Suppressor macrophage treated with lipopolysaccharide for 4 hours (primary cell): ENCODE measurements at regions not wholly inside any gene's neighbourhood (a gene's known extent, or its start where the extent isn't known, plus 50 kb on each side); places are given as distances from the start of the nearest gene placed in this dataset.

ENCODE experiments used
- DNase-seq: peaks from one replicate; pipeline ENCODE4 v3.0.0-alpha.2; 2020

DNA sequence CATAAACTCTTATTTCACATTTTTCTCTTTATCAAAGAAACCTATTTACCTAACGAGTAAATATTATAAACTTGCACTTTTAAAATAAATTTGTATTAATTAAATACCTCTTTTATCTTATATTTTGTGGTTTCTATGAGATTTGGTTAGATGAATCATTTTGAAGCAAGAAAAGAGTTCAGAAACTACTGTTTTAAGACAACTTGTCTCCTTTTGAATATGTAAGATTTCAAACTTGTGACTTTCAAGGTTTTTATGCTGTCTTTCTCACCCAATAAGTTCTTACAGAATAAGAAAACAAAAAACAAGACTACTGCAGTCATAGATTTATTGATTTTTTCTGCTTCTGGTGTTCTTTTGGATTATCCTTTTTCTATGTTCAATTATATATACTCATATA lies 339.0 kb downstream of the SNAPC1 start:
- no peak for DNase-seq

DNA sequence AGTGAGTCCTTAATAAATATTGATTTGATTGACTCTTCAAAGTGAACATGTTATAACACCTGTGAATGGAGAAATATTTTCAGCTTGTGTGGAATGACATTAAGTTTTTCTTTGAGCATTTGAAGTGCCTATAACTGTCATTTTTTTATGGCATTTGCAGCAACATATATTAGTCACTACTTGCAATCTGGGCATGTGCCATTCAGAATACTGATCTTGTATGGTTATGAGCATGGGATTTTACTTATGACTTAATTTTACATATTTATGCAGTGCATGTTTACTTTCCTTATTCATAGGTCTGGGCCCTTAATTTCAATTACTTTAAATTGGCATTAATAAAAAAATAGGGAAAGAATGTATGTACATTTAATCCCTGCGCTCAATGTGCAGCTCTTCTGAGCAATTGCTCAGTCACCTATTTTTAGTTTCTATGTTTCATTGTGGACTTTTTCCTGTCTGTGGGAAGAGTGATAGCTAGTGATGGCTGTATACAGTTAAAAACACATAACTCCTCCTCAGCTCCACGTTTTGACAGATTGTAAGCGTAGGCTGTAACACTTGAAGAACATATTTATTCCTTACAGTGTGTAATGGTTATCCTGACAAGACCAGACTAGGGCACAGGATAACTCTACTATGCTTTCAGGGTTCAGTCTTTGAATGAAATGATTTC lies 339.6 kb downstream of the SNAPC1 start:
- no peak for DNase-seq

DNA sequence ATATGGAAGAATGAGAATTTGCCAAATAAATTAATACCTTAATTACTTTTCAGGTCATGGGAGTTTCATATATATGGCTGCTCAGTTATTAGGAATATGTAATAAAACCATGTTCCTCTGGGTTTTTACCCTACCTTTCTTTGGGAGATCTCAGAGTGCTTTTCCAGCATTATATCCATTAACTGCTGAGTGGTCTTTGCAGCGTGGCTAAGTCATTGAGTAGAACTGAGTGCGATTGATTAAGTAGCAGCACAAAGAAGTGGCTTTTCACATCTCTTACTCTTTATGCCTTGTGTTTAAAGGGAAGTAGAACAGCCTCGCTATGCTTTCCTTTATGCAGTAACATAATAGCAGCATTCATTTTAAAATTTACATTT lies 340.1 kb downstream of the SNAPC1 start:
- DNase-seq = no peak

DNA sequence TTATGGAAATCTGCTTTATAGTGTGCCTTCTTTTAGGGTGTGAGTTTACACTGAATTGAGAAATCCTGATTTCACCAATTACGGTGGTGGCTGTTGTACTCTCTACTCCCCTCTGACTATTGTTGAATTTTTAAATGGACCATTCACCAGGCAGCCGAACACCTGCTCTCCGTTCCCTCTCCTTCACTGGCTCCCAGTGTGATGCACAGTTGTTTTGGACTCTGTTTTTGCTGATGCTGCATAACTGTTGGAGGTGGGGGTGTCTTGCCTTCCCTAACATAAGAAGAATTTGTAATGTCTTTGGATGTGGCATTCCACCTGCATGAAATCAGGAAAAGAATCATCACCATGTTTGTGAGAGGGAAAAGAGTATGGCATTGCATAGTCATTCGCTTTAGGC lies 341.2 kb downstream of the SNAPC1 start:
- DNase-seq = no peak

DNA sequence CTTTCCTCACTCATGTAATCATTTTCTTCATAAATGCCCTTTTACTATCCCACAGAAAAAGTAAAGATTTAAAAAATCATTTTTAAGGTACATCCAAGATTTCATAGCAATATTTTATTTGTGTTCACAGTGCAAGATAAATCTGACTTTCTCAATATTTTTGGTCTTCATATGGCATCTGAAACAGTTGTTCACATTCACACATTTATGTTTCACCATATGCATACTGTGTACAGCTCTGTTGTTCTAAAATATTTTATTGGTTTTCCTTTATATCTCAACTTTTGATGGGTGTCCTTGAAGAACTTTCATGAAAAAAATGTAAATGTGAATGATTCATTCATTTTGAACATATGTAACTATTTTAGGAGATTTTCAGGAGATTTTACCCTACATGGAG lies 348.7 kb downstream of the SNAPC1 start:
- DNase-seq = no peak

DNA sequence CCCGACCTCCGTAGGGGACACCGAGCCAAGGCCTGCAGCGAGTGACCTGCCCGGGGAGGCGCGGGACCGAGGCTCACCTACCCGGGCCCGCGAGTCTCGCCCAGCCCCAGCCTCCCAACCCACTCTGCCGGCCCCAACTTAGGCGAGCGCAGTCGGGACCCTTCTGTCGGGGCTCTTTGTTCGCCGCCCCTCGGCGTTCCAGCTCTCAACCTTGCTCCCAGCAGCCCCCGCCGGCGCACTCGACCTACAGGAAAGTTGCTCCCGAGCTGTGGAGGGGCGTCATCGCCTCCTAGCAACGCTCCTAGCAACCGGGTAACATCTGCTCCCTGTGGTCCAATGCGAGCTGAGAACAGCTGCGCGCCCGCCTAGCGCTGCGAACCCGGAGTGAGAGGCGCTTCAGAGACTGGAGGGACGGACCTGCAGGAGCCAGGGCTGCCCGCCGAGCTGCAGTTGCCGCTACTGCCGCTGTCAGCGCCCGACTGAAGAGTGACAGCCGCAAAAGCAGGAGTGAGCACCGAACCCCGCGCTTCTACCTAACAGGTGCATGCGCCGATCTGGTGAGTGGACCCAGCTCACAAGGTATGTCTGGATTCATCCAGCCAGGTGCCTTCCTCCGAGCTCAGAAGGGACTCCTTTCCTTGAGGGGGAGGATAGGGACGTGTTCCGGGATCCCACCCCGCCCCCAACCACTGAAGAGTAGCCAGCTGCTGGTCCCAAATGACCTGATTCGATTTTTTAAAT lies 355.0 kb downstream of the SNAPC1 start:
- no peak for DNase-seq

DNA sequence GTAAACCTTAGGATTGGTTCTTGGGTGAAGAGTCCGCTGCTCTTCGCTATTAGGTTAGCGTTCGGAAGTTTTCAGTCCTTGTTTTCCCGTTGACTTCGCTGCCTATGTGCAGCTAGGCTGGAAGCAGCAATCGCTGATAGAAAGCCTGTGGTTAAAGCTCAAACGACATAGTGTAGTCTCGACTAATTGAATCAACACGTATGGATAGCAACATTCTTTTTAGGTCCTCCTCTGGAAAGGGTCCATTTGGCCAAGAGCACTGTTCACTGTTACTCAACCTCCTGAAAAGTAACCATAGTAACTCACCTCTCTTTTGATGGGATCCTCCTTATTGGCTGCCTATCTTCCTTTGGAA lies 355.5 kb downstream of the SNAPC1 start:
- no peak for DNase-seq

DNA sequence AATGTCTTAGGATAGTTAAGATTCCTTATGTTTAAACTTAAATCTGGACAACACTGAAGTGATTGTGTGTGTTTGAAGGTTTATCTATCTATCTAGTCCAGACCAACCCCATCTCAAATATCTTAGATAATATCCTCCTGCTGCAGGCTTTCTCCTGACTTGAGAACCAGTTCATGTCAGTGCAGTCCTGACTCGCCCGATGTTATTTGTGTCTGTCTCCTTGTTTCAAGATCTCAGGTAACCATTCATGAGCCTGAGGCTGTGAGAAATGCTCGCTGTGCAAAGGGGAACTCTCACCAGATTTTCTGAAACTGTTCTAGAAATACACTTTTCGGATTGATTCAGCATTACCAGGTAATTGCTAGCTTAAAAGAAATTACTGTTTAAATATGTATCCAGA lies 356.2 kb downstream of the SNAPC1 start:
- DNase-seq = no peak

DNA sequence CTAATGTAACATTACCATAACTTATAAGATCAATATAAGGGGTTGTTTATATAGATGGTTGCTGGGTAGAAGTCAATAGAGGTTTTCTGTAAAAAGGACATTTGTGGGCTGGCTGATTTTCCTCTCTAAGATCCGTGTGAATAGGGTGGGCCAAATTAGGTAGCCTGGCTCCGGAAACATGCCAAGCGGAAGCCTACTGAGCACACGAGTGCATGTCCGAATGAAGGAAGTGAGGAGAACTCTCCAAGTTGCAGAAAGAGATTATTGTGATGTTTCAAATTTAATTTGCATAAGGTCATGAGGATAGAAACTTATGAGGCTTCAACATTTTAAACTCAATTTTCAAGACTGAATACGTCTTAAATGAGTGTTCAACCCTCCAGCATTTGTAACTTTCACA lies 356.7 kb downstream of the SNAPC1 start:
- no peak for DNase-seq

DNA sequence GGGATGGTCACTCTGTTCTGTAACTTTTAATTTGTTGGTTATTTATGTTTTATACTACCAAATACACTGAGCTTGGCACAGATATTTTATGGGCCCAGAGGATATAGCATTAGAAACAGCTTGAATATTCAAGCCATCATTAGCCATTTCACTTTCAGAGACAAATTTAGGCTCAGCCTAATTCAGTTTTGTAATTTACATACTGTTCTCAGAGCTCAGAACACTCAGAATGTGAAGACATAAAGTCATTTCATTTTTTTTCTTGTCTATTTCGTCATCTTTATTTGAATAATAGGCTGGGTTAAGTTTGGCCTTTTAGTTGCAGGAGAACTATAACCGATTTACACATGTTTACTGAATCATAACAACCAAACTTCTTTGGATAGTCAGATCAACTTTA lies 361.7 kb downstream of the SNAPC1 start:
- no peak for DNase-seq

DNA sequence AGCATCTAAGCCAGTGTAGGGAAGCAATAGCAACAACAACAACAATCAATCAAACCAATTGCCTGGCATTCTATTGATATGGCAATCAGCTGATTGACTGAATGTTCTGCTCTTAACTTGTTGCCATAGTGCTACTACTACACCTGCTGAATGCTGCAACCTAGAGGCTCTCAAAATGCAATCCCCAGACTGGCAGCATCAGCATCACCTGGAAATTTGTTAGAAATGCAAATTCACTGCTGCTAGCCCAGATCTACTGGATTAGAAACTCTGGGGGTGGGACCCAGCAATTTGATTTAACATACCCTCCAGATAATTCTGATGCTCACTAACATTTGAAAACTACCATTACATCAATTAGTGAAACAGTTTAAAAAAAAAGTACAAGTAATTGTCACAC lies 363.6 kb downstream of the SNAPC1 start:
- no peak for DNase-seq

DNA sequence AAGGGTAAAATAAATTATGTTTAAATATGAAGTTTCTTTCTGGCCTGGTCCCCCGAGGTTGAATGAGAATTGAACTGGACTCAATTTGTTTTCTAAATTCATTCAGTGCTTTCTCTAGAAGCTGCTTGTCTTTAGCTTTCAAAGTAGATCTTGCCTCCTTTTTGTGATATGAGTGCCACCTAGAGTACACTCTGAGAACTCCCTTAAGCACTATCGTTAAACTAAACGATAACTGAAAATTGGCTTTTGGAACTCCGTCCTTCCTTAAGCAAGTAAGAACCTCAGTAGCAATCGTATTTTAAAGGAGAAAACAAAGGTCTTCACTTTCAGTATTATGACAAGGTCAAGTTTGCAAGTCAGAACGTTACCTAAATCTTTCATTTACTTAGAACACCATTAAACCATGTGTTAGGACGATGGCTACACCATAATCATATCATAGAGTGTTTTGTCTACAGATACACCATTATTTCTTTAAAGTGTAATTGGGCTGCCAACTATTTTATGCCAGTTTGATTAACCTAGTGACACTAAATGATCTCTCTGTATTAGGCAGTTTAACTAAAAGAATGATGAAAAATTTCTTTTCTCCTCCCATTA lies 364.8 kb downstream of the SNAPC1 start:
- peak; percentile 56 for DNase-seq

DNA sequence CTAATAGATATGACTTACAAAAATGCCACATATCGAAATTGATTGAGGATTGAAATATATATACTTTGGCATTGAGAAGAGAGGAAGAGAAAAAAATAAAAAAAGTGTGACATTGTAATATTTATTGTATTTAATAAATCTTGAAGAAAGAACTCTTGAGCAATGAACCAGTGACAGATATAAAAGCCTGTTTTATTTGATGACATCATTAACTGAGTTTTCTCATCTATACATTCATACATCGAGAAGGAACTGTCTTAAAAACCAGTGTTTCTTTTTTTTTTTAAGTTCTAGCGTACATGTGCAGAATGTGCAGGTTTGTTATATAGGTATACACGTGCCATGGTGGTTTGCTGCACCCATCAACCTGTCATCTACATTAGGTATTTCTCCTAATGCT lies 368.2 kb downstream of the SNAPC1 start:
- DNase-seq = no peak

DNA sequence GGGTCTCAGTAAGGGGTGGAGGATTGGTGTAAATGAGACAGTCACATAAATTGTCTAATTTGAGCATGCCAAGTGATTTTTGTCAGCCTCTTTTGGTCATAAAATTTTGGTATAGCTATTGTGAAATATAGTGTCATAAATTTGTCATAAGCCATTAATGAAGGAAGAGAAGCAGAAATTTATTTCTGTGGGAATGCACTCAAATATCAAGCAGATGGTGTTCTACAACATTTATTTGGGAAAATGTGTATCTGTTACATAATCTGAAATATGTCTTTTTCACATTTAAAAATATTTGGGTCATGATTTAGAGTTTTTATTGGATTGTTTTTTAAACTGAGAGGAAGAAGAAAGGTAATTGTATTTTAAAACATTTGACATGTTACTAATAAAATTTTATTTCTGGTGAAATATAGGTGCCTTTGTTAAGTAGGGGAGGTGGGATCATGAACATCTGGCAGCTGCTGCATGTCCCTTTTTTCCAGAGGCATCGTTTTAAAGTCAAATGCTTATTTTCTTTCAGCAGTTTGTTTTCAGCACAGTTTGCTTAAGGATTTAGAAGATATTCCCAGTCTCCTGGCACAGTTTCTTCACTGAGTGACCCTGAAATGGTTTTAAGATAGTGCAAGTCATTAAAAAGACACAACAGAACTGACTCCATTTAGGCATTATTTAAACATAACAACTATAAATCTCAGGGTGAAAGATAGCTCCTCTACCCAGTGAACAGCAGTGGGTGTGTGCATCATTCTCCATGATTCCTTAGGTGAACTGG lies 371.7 kb downstream of the SNAPC1 start:
- no peak for DNase-seq

DNA sequence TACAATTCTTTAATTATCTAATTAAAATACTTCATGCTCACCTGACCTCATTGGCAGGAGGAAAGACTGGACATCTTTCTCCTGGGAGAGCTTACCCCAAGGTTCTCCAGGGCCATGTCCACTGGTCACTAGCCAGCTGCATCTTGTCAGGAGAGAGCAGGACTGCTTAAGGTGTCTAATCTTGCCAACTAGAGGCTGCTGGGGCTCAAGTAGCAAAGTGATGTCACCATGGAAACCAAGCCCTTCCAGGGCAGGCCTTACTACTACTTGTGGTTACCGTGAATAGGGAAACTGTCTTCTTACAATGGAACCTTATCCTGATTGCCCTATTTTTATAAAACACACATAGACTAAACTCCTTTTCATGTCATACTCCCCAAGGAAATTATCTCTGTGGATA lies 376.4 kb downstream of the SNAPC1 start:
- no peak for DNase-seq

DNA sequence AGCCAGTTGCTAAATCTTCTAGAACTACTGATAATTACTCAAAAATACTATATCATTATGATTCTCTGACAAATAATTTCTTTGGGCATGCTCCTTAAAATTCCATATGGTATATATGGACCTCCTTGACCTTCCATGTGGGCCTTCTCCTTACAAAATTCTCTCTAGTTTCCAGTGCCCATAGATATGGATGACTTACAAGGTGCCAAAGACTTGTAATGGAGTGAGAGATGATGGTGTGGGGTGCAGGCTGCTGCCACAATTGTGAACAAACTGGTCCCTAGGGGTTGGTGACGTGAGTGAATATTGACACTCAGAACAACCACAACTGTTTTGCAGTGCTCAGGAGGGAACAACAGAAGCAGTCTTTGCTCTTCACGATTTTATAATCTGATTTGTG lies 378.9 kb downstream of the SNAPC1 start:
- no peak for DNase-seq

DNA sequence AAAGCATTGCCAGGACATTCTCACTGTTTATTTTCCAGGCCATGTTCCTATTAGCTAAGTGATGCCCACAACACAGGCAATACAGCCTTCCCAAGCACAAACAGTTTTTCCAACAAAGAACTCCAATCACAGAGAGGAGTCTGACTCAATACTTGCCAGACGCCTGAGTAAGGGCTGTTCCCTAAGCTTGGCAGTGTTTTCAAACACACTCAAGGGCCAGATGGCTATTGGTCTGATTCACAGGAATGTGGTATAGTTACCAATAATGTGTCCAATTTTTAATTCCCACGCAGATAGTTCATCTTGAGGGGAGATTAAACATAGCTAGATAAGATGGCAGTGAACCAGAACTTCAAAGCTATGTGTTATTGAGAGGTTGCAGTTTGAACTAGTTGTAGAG lies 381.0 kb downstream of the SNAPC1 start:
- no peak for DNase-seq

DNA sequence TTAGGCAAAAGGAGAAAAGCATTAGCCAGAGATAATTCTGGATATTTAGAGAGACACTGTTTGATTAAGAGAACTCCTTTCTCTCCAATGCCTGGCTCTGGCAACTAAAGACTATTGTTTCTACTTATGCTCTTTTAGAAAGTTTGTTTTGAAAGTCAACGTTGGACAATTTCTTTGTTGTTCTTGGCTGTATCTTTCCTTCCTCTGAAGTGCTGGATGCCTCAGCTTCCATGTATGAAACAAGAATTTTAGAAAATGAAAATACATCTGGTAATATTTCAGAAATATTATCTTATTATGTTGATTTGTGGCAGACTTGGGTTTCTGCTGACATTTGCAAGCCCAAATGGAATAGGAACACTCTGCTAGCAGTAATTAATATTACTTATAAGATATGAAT lies 382.6 kb downstream of the SNAPC1 start:
- DNase-seq = no peak

DNA sequence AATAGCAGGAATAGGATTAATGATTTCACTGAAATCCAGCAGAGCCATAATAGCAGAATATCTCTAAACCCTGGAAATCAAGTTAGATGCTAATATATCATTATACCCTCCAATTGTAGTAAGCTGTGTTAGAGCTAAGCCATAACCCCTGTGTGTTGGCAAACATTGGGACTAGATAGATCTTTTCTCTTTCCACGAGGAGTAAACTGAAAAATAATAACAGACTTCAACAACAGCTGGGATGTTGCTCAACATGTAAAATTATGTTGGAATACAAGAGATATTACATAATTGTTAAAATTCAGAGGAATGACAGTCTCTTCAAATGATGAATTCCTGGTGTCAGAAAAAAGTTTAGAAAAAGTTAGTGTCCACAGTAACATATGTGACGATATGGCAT lies 383.8 kb downstream of the SNAPC1 start:
- no peak for DNase-seq

DNA sequence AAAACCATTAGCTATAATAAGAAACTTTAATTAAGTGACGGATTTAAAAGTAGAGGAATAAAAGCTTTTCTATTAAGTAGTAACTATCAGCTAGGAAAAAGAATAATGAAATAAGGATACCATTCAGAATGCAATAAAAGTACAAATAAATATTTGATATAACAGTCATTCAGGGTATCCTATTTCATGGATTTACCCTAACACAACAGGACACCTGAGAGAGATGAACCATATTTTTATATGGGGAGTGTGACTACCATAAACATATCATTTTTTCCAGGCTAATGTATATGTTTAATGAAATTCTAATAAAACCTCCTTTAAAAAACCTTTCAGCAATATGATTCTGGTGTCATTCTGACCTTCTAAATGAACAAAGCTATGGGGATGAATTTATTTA lies 393.8 kb downstream of the SNAPC1 start:
- DNase-seq = no peak

DNA sequence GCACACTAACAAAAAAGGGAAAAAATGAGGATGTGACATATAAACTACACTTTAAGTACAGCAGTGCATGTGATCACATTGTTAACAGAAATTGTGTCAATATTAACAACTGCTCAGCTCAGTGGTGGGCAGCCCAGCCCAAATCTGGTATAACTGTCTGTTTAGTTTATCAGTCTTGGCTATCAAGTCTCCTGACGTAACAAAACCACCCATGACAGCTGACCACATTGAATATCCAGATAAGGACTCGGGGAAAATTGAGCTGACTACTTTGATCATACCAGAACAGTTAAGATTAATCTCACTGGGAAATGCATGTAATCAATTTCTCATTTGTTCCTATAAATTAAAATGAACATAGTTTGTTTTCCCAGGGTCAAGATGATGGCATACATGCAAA lies 396.6 kb downstream of the SNAPC1 start:
- no peak for DNase-seq

DNA sequence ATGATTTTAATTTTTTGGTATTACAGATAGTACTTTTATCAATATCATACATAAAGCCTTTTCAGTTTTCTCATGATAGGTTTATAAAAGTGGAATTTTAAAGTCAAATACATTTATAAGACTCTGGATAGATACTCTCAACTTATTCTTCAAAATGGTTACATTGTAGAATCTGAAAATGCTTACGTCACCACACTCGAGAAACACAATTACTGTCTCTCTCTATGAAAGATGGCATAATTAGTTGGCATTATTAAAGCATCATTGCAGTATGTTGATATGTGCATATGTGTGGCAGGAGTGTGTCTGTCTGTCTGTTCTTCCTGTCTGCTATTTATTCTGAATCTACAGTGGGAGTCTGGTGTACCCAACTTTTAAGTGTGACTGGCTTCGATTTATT lies 397.1 kb downstream of the SNAPC1 start:
- DNase-seq = no peak

DNA sequence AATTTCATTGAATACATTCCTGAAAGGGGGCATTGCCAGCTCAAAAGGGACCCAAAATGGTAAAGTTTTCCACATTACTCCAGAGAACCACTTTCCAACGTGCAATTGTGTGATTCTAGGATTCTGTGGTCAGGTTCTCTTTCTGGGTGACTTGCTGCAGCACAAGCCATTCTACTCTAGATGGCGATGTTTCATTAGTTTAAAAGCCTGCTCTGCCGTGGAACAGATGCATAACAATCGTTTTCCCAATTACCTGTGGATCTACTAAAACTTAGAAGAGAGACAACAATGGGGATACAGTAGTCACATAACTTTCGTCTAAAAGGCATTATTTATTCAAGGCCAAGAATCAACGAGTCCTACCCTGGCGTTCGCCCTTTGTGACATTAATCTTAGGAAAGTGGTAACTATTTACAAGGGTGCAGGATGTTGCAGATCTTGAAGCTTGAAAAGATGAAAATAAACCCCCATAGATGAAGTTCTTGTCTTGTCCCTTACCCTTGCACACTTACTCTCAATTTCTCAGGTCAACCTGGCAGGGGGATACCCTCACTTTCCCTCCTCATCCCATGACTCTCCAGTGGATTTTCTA lies 400.9 kb downstream of the SNAPC1 start:
- DNase-seq = peak; percentile 32
